ENCODE measurements at regions not wholly inside any gene's neighbourhood (a gene's known extent, or its start where the extent isn't known, plus 50 kb on each side); places are given as distances from the start of the nearest gene placed in this dataset.
A peak's percentile ranks its signal among the peaks of the same experiment; 100 is the strongest.
"Not testable (repeated sequence)": the region's sequence is repeated elsewhere in the genome, so short reads cannot be mapped to it uniquely, and the experiment has no call there.

GRCh38 chr3:155995525-155996370 is 124.6 kb upstream of the KCNAB1 start:
- DNase-seq, result peak; percentile 14

- no peak for DNase-seq
Observed at GRCh38 chr3:155996882-155997281, 123.5 kb upstream of the KCNAB1 start.

- DNase-seq, result not testable (repeated sequence)
Observed at GRCh38 chr3:155998173-155998572, 122.2 kb upstream of the KCNAB1 start.

- no peak for DNase-seq
Observed at GRCh38 chr3:156005736-156006135, 114.6 kb upstream of the KCNAB1 start.

GRCh38 chr3:156010829-156011228 is 109.5 kb upstream of the KCNAB1 start:
- no peak for DNase-seq

GRCh38 chr3:156014489-156014888 is 105.9 kb upstream of the KCNAB1 start:
- DNase-seq, result no peak

- DNase-seq, result no peak
Observed at GRCh38 chr3:156016902-156017301, 103.5 kb upstream of the KCNAB1 start.

- DNase-seq, result no peak
Observed at GRCh38 chr3:156017352-156018030, 102.9 kb upstream of the KCNAB1 start.

- no peak for DNase-seq
Observed at GRCh38 chr3:156024904-156025533, 95.4 kb upstream of the KCNAB1 start.

GRCh38 chr3:156029208-156029607 is 91.2 kb upstream of the KCNAB1 start:
- no peak for DNase-seq

GRCh38 chr3:156030723-156031122 is 89.7 kb upstream of the KCNAB1 start:
- DNase-seq, result no peak

- no peak for DNase-seq
Observed at GRCh38 chr3:156033428-156033827, 87.0 kb upstream of the KCNAB1 start.

GRCh38 chr3:156035158-156035557 is 85.2 kb upstream of the KCNAB1 start:
- no peak for DNase-seq

GRCh38 chr3:156036258-156037053 is 83.9 kb upstream of the KCNAB1 start:
- no peak for DNase-seq

- DNase-seq, result peak; percentile 83
Observed at GRCh38 chr3:156037356-156037755, 83.0 kb upstream of the KCNAB1 start.

- DNase-seq, result no peak
Observed at GRCh38 chr3:156038869-156039268, 81.5 kb upstream of the KCNAB1 start.

GRCh38 chr3:156040041-156040440 is 80.3 kb upstream of the KCNAB1 start:
- DNase-seq, result no peak

GRCh38 chr3:156041216-156041841 is 79.0 kb upstream of the KCNAB1 start:
- not testable (repeated sequence) for DNase-seq

GRCh38 chr3:156041856-156042255 is 78.5 kb upstream of the KCNAB1 start:
- DNase-seq, result not testable (repeated sequence)

- not testable (repeated sequence) for DNase-seq
Observed at GRCh38 chr3:156043832-156044633, 76.3 kb upstream of the KCNAB1 start.

- no peak for DNase-seq
Observed at GRCh38 chr3:156044634-156044975, 75.8 kb upstream of the KCNAB1 start.

- DNase-seq, result not testable (repeated sequence)
Observed at GRCh38 chr3:156048483-156048882, 71.9 kb upstream of the KCNAB1 start.
